ENCODE measurements at regions not wholly inside any gene's neighbourhood (a gene's known extent, or its start where the extent isn't known, plus 50 kb on each side); places are given as distances from the start of the nearest gene placed in this dataset.

GRCh38 chr4:176498617-176499256 lies 179.0 kb downstream of the SPCS3 start:
- TF ChIP-seq CTCF (IDR thresholded peaks at IDR 0.05) (no peak), POLR2A (IDR thresholded peaks at IDR 0.05) (no peak), EP300 (IDR thresholded peaks at IDR 0.05) (no peak)
